ENCODE measurements at regions not wholly inside any gene's neighbourhood (a gene's known extent, or its start where the extent isn't known, plus 50 kb on each side); places are given as distances from the start of the nearest gene placed in this dataset.

GRCh38 chr9:3658964-3659363 is 133.2 kb upstream of the RFX3 start:
- no peak overlapping the region for H3K27ac ChIP-seq
- H3F3A ChIP-seq (ENCODE audit: low read depth), result no peaks in the 10 kb centered on the region
- H3K79me2 ChIP-seq (ENCODE audit: low read depth), result no peaks in the 10 kb centered on the region
- Mint-ChIP-seq H3K36me3 (no peaks in the 10 kb centered on the region), H3K4me3 (no peak overlapping the region), H3K9me3 (peaks cover 6% of the 10 kb centered on the region), H3K4me1 (peaks cover 22% of the 10 kb centered on the region), H3K27ac (no peak overlapping the region), H3K27me3 (ENCODE audit: insufficient read depth, low read depth) (peaks cover 8% of the 10 kb centered on the region)
- no peaks in the 10 kb centered on the region for H4K20me1 ChIP-seq (ENCODE audit: low read depth)
- H3K9me3 ChIP-seq (ENCODE audit: low read depth), result no peaks in the 10 kb centered on the region
- no peak overlapping the region for H3K9ac ChIP-seq
- H3K36me3 ChIP-seq, result no peaks in the 10 kb centered on the region
- H3K4me2 ChIP-seq, result no peak overlapping the region
- H2AFZ ChIP-seq (replicated peaks), result no peak overlapping the region
- no peak overlapping the region for H3K4me3 ChIP-seq
- H3K27me3 ChIP-seq, result no peaks in the 10 kb centered on the region
- DNase-seq (ENCODE audit: low spot score), result no peak
- TF ChIP-seq EZH2phosphoT487 (IDR thresholded peaks at IDR 0.05), result no peak
- peaks cover 14% of the 10 kb centered on the region for H3K4me1 ChIP-seq

- no peaks in the 10 kb centered on the region for H3K9me3 ChIP-seq (ENCODE audit: low read depth)
- no peak overlapping the region for H3K9ac ChIP-seq
- H3K4me3 Mint-ChIP-seq, result no peak overlapping the region
- no peak for DNase-seq (ENCODE audit: low spot score)
- H3K27ac ChIP-seq, result no peak overlapping the region
- H3K27me3 Mint-ChIP-seq (ENCODE audit: insufficient read depth, low read depth), result peaks cover 8% of the 10 kb centered on the region
- TF ChIP-seq CTCF (IDR thresholded peaks at IDR 0.05), result no peak
- no peak for TF ChIP-seq EZH2 (IDR thresholded peaks at IDR 0.05)
- no peak for TF ChIP-seq EZH2phosphoT487 (IDR thresholded peaks at IDR 0.05)
- H3K9me3 Mint-ChIP-seq, result peaks cover 6% of the 10 kb centered on the region
- no peaks in the 10 kb centered on the region for H3K36me3 ChIP-seq
- H3K4me1 Mint-ChIP-seq, result peaks cover 10% of the 10 kb centered on the region
- H3K4me2 ChIP-seq, result no peak overlapping the region
- no peaks in the 10 kb centered on the region for H3K79me2 ChIP-seq (ENCODE audit: low read depth)
- no peak overlapping the region for H3K4me3 ChIP-seq
- no peaks in the 10 kb centered on the region for H3F3A ChIP-seq (ENCODE audit: low read depth)
- no peak overlapping the region for H2AFZ ChIP-seq (replicated peaks)
- H3K4me1 ChIP-seq, result peaks cover 11% of the 10 kb centered on the region
- H3K27ac Mint-ChIP-seq, result no peak overlapping the region
- no peaks in the 10 kb centered on the region for H4K20me1 ChIP-seq (ENCODE audit: low read depth)
- no peaks in the 10 kb centered on the region for H3K27me3 ChIP-seq
- no peaks in the 10 kb centered on the region for H3K36me3 Mint-ChIP-seq
Measured at GRCh38 chr9:3656224-3656623, 130.4 kb upstream of the RFX3 start.

GRCh38 chr9:3650994-3651622 is 125.3 kb upstream of the RFX3 start:
- Histone ChIP-seq H3K27ac (no peak overlapping the region), H4K20me1 (ENCODE audit: low read depth) (no peaks in the 10 kb centered on the region), H3K9me3 (ENCODE audit: low read depth) (no peaks in the 10 kb centered on the region), H3K4me2 (no peak overlapping the region), H3K4me3 (no peak overlapping the region), H3K9ac (no peak overlapping the region), H3K4me1 (no peaks in the 10 kb centered on the region), H3K27me3 (no peaks in the 10 kb centered on the region), H3K79me2 (ENCODE audit: low read depth) (no peaks in the 10 kb centered on the region), H2AFZ (replicated peaks) (no peak overlapping the region), H3F3A (ENCODE audit: low read depth) (no peaks in the 10 kb centered on the region), H3K36me3 (no peaks in the 10 kb centered on the region)
- DNase-seq (ENCODE audit: low spot score), result no peak
- Mint-ChIP-seq H3K27ac (no peak overlapping the region), H3K27me3 (ENCODE audit: insufficient read depth, low read depth) (no peaks in the 10 kb centered on the region), H3K4me1 (peaks cover 15% of the 10 kb centered on the region), H3K36me3 (no peaks in the 10 kb centered on the region), H3K4me3 (no peak overlapping the region), H3K9me3 (no peaks in the 10 kb centered on the region)
- TF ChIP-seq EZH2phosphoT487 (IDR thresholded peaks at IDR 0.05) (no peak), EZH2 (IDR thresholded peaks at IDR 0.05) (no peak), CTCF (IDR thresholded peaks at IDR 0.05) (no peak)

- Mint-ChIP-seq H3K36me3 (no peaks in the 10 kb centered on the region), H3K27ac (no peak overlapping the region), H3K27me3 (ENCODE audit: insufficient read depth, low read depth) (no peaks in the 10 kb centered on the region), H3K4me3 (no peak overlapping the region), H3K9me3 (no peaks in the 10 kb centered on the region), H3K4me1 (peaks cover 22% of the 10 kb centered on the region)
- H3K9ac ChIP-seq, result no peak overlapping the region
- H3K27ac ChIP-seq, result no peak overlapping the region
- no peaks in the 10 kb centered on the region for H3F3A ChIP-seq (ENCODE audit: low read depth)
- no peak overlapping the region for H3K4me3 ChIP-seq
- H3K9me3 ChIP-seq (ENCODE audit: low read depth), result no peaks in the 10 kb centered on the region
- no peaks in the 10 kb centered on the region for H3K4me1 ChIP-seq
- H2AFZ ChIP-seq (replicated peaks), result no peak overlapping the region
- no peaks in the 10 kb centered on the region for H3K27me3 ChIP-seq
- H3K36me3 ChIP-seq, result no peaks in the 10 kb centered on the region
- no peaks in the 10 kb centered on the region for H3K79me2 ChIP-seq (ENCODE audit: low read depth)
- no peaks in the 10 kb centered on the region for H4K20me1 ChIP-seq (ENCODE audit: low read depth)
- DNase-seq (ENCODE audit: low spot score), result no peak
- TF ChIP-seq EZH2 (IDR thresholded peaks at IDR 0.05) (no peak), EZH2phosphoT487 (IDR thresholded peaks at IDR 0.05) (no peak), CTCF (IDR thresholded peaks at IDR 0.05) (no peak)
- no peak overlapping the region for H3K4me2 ChIP-seq
Measured at GRCh38 chr9:3648722-3649246, 123.0 kb upstream of the RFX3 start.

Data from neural progenitor cell (in vitro differentiated cells).